ENCODE measurements at regions not wholly inside any gene's neighbourhood (a gene's known extent, or its start where the extent isn't known, plus 50 kb on each side); places are given as distances from the start of the nearest gene placed in this dataset.

- intact Hi-C loops (cut with DNase I; ENCODE audit: low total_unique reads): no loop called here
Measured at GRCh38 chr5:15159606-15160005, 288.0 kb upstream of the ANKH start.

GRCh38 chr5:15142458-15142857 is 270.9 kb upstream of the ANKH start:
- intact Hi-C loops (cut with DNase I; ENCODE audit: low total_unique reads): no loop called here

More at GRCh38 chr5:15159606-15160005, 288.0 kb upstream of the ANKH start:
- no peak for DNase-seq
- peaks cover 0 to 4% (median 0%) of the 10 kb centered on the region in 3 donors for H3K27me3 ChIP-seq
- H3K9me3 ChIP-seq: no peaks in the 10 kb centered on the region
- no peak overlapping the region for H3K27ac ChIP-seq
- peaks cover 0 to 5% (median 0%) of the 10 kb centered on the region in 4 donors for H3K4me1 ChIP-seq
- 79 to 90% (median 83%) methylated on average over 3 of the region's 3 CpGs for WGBS, 5 donors
- TF ChIP-seq EP300 (IDR thresholded peaks at IDR 0.05) (no peak), CTCF (IDR thresholded peaks at IDR 0.05) (no peak), POLR2AphosphoS5 (IDR thresholded peaks at IDR 0.05) (no peak), POLR2A (IDR thresholded peaks at IDR 0.05) (no peak)
- no peaks in the 10 kb centered on the region for H3K36me3 ChIP-seq
- no peak overlapping the region for H3K4me3 ChIP-seq

GRCh38 chr5:15137414-15137813 is 265.8 kb upstream of the ANKH start:
- Histone ChIP-seq H3K27ac (no peak overlapping the region), H3K9me3 (no peaks in the 10 kb centered on the region), H3K4me1 (no peaks in the 10 kb centered on the region), H3K27me3 (no peaks in the 10 kb centered on the region), H3K4me3 (no peak overlapping the region), H3K36me3 (no peaks in the 10 kb centered on the region)
- 75 to 89% (median 81%) methylated on average over 3 of the region's 3 CpGs for WGBS, 5 donors
- intact Hi-C loops (cut with DNase I; ENCODE audit: low total_unique reads): no loop called here
- no peak for DNase-seq
- TF ChIP-seq CTCF (IDR thresholded peaks at IDR 0.05): no peak

More at GRCh38 chr5:15142458-15142857, 270.9 kb upstream of the ANKH start:
- 53 to 67% (median 61%) methylated on average over 5 of the region's 5 CpGs for WGBS, 5 donors
- H3K4me3 ChIP-seq: no peak overlapping the region
- no peak for DNase-seq
- no peaks in the 10 kb centered on the region for H3K9me3 ChIP-seq
- H3K27ac ChIP-seq: no peak overlapping the region
- H3K4me1 ChIP-seq: no peaks in the 10 kb centered on the region
- TF ChIP-seq EP300 (IDR thresholded peaks at IDR 0.05): no peak
- no peaks in the 10 kb centered on the region for H3K27me3 ChIP-seq
- H3K36me3 ChIP-seq: no peaks in the 10 kb centered on the region

GRCh38 chr5:15135661-15136060 is 264.1 kb upstream of the ANKH start:
- 81 to 91% (median 85%) methylated on average over 2 of the region's 2 CpGs for WGBS, 5 donors
- H3K27me3 ChIP-seq: no peaks in the 10 kb centered on the region
- H3K4me3 ChIP-seq: no peak overlapping the region
- DNase-seq: no peak
- no peaks in the 10 kb centered on the region for H3K4me1 ChIP-seq
- no peaks in the 10 kb centered on the region for H3K9me3 ChIP-seq
- TF ChIP-seq POLR2A (IDR thresholded peaks at IDR 0.05) (no peak), CTCF (IDR thresholded peaks at IDR 0.05) (no peak), POLR2AphosphoS5 (IDR thresholded peaks at IDR 0.05) (no peak), EP300 (IDR thresholded peaks at IDR 0.05) (no peak)
- H3K27ac ChIP-seq: no peak overlapping the region
- no peaks in the 10 kb centered on the region for H3K36me3 ChIP-seq
- intact Hi-C loops (cut with DNase I; ENCODE audit: low total_unique reads): no loop called here

GRCh38 chr5:15133456-15133965 is 261.9 kb upstream of the ANKH start:
- no peaks in the 10 kb centered on the region for H3K9me3 ChIP-seq
- no peaks in the 10 kb centered on the region for H3K27me3 ChIP-seq
- no peaks in the 10 kb centered on the region for H3K36me3 ChIP-seq
- no peak overlapping the region for H3K27ac ChIP-seq
- TF ChIP-seq EP300 (IDR thresholded peaks at IDR 0.05) (no peak), POLR2A (IDR thresholded peaks at IDR 0.05) (no peak)
- H3K4me1 ChIP-seq: no peaks in the 10 kb centered on the region
- no peak overlapping the region for H3K4me3 ChIP-seq
- no peak for DNase-seq
- 73 to 83% (median 82%) methylated on average over 3 of the region's 3 CpGs for WGBS, 5 donors
- intact Hi-C loops (cut with DNase I; ENCODE audit: low total_unique reads): no loop called here
